Limb (tissue), 2 donors: ENCODE measurements at regions not wholly inside any gene's neighbourhood (a gene's known extent, or its start where the extent isn't known, plus 50 kb on each side); places are given as distances from the start of the nearest gene placed in this dataset.

Experiments
- DNase-seq, 2 donors: peaks; one replicate each; pipeline ENCODE4 v3.0.0-alpha.2; 2016; ENCODE audit errors: extremely low spot score in 2 of 2

DNA sequence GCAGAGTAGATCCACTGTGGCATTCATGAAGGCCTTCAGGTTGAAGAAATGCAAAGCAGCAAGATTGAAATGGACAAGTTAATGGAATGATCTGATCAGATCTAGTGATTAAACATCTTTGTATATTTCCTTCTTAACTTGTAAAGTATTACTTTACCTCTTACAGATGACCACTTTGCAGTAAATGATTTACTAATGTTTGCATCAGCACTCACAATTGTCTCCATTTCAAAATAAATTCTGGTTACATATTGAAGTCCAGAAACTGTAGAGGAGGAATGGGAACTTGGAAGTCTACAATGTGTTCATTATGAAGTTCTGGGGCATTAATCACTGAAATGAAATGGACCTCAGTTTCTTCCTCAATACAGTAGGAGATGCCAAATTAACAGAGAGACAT, 380.8 kb downstream of the FOXO1 start:
- no peak for DNase-seq

DNA sequence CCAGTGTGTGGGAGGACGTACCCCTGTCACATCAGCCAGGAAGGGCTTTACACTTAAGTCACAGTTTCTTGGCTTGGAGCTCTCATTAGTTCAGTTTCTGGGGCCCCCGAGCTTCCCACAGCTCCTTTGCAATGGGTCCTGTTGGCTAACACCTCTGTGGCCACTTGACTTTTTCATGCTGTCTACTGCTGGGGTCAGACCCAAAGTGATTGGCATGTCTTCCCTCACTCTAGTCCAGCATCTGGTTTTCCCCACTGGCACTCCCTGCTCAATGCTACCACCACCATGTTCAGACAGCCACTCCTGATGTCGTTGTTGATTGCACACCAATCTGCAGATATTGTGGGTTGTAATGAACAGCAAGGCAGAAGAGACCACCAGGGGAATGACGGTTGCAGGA, 379.0 kb downstream of the FOXO1 start:
- no peak for DNase-seq

DNA sequence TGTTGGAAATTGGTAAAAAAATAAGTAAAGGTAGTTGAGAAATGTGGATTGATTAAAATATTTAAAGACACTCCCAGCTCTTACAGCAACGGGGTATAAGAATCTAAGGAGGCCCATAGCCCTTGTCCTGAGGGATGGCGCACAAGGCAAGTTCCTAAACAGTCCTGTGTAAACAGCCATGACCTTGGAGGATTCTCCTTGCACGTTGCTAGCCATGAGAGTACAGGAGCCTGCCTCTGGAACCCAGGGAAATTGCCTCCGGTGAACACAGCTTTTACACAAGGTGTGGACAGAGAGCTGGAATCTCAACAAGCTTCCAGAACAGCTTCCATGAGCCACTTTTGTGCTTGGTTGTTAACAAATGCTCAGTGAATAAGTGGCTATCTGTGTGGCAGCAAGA, 378.2 kb downstream of the FOXO1 start:
- no peak for DNase-seq

DNA sequence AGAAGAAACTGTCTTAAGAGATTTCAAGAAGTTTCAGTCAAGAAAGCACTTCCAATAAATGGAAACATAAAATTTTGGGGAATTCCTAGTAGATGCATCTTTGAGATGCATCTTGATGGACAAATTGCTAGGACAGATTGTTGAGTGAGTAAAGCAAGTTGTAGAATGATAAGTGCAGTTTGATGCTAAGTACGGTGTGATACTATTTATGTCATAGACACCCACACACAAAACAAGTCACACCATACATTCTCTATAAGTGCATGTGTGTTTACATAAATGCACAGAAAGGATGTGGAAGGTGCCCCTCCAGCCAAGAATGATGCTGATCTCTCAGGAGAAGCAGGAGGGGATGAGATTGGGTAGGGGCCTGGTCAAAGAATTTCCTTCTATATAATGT, 375.7 kb downstream of the FOXO1 start:
- no peak for DNase-seq

DNA sequence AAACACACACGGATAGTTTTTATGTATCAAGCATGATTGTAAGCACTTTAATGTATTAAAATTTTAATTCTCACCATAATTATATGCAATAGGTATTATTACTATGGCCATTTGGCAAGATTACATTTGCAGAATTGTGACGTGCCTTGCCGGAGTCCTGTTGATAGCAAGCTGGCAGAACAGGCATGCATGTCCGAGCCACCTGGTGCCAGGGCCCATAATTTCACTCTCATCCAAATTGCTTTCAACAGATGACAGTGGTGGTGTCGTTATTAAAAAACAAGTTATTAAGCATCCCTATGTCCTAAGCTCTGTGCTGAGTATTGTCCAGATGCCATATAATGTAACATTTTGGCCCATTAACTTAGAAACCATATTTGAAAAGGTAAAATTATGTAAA, 374.3 kb downstream of the FOXO1 start:
- DNase-seq = no peak

DNA sequence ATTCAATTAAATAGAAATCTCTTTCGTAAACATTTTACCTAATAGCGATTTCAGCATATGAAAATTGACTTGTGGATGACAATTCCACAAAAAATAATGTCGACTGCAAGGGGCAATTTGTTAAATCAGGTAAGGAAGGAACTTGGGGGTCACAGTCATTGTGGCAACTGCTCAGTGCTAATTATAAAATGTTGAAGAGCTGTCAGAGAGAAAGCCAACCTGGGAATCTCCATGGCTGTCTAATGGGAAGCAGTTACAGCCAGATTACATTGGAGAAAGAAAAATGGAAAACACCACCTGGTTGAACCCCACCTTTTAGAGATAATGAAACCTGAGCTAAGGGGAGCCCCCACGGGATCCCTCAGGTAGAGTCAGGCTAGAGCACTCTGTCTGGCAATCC, 373.9 kb downstream of the FOXO1 start:
- DNase-seq = no peak

DNA sequence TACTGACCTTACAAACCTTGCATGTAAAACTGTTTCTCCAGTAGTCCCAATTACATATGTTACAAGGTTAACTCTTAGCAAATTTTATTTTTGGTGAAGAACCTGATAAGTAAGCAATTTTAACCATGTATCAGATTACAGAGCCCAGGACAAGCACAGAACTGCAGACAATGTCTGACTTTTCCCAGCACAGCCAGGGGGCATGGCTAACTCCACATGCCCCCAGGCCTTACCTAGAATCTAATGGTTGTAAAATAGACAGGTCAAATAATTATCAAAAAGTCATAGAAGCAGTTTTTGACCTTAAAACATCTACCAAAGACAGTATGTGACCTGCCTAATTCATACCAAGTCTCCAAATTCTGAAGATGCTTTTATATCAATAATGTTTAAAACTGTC, 364.1 kb downstream of the FOXO1 start:
- no peak for DNase-seq

DNA sequence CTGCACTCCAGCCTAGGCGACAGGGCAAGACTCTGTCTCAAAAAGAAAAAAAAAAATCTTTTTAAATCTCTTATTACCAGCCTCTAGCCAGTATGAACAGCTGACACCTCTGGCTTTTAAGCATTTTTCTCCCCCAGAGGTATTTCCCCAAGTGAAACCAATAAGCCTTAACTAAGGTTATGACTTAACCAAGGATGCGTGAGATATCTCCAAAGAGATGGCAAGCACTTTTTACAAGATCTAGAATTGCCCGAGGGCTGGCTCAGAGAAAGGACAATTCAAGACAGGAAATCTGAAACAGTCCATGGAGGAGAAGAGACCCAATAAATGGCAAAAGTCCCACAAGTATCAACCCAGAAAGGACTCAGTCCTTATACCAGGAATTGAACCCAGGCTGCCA, 362.1 kb downstream of the FOXO1 start:
- DNase-seq = no peak

DNA sequence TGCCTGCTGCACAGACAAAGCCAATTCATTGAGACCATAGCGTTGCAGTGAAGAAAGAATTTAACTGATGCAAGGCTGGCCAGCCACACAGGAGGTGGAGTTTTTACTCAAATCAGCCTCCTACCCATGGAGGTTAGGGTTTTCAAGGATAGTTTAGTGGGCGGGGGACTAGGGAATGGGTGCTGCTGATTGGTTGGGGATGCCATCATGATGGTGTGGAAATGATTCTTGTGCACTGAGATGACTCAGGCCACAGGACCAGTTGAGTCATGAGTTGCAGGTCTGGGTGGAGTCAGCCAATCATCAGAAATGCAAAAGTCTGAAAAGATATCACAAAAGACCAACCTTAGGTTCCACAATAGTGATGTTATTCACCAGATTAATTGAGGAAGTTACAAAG, 359.6 kb downstream of the FOXO1 start:
- DNase-seq = no peak

DNA sequence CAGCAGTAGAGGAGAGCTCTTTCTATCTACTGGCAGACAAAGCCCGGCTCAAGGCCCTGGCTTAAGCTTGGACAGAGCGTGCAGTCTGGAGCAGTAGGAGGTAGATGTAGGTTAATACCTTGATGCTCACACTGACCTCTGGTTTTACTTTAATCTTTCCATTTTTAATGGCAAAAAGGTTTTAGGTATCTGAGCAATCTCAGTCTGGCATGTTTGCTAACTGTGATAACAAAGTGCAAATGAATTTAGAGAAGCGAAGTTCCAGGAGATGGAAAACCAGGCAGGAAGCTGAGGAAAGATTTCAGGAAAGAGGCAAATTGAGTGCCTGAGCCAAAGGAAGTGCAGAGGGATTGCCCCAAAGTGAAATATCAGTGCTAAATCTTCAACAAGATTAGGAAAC, 356.6 kb downstream of the FOXO1 start:
- DNase-seq = no peak

DNA sequence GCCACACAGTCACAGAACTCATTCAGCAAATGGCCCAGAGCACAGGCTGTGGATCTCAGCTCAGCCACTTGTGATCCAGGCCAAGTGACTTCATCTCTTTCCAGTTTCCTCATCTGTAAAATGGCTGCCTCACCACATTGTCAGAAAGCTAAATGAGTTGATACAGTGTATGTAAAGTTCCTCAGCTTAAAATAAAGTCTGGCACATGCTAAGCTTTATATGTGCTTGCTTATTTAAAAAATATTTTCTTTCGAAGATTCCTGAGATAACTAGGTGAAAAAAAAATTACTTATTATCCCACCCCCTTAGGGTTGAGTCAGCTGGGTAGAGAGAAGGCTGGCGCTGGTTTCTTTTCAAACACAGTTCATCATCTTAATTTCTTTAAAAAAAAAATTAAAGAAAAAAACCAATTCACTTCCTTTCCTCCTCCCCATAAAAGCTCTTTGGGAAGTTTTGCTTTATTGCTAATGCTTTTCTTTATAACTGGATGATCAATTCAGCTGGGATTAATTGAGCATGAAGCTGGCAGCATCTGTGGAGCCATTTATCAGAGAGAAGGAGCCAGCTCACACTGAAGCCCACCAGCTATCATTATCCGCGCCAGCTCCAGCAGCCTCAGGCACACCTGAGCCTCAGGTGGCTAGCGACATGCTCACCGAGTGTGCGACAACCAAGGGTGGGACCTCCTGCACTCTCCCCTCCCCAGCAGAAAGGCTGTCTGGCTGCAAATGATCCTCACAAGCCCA, 354.9 kb downstream of the FOXO1 start:
- DNase-seq = no peak

DNA sequence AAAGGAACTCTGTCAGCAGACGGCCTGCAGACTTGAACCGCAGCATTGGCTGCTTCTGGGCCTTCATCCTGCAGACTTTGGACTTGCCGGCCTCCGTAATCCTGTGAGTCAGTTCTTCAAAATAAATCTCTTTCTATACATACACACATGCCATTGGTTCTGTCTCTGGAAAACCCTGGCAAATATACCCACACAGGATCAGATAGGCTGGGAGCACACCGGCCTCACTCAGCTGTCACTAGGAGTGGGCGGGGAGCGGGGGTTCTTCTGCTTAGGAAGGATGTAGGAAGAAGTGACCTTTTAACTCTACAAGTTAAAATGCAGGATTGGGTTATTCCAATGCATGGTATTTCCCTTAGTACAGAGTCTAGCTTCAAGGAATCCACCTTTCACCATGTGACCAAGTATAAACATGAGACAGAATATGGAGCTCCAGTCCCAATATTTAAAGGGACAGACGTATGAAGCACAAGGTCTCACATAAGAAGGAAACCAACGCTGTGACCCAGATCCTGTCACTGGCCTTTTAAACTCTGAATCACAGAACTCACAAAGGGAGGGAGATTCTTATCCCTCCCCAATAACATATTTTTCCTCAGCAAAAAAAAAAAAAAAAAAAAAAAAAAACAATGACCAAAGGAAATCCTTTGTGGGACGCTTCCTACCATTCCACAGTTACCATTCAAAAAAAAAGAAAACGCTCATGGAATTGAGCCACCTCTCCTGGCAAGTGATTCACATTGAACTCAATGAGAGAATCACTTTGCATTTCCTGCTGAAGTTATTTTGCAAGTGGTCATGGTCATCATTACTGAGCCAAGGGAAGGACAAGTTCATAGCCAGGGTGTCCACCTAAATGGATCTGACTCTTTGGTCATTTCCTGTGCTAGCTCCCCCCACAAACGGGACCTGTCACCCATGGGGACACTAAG, 352.9 kb downstream of the FOXO1 start:
- no peak for DNase-seq

DNA sequence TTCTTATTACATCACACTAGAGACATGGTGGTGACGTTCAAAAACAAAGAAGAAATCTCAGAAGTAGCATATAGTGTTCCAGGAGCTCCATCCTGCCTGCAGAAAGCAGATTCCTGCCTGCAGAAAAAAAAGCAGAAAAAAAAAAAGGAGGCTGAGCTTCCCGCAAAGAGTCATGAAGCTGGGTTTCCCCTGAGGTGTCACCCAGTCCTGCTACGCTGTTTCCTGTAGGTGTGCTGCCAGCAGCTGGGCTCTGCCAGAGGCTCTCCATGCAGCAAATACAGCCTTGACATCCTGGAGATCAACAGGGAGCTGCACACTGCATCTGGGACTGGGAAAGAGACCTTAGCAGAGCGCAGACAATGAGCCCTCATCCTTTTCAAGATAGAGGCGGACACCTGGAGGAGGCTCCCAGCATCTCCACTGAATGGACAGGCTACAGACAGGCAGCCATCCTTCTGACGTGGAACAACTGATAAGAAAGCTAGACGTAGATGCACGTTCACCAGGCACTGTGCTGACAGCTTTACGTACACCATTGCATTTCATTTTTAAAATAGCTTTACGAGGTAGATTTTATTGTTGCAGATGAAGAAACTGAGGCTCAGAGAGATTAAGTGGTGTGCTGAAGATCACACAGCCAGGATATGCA, 350.9 kb downstream of the FOXO1 start:
- DNase-seq = no peak

DNA sequence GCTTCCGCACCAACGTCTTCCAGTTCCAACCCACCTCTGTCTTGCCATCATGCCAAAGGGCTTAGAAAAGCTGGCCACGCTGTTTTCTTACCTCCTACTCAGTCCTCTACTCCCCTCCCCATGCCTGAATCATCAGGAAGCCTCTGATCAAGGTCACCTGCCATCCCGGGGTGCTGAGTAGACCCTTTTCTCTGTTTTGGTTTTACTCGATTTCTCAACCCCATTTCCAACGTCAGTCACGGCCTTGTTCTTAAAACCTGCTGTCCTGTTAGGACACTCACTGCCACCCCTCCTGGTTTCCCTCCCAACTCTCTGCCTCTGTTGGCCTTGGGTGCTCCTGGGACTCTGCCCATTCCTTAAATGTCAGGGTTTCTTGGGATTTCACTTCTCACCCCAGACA, 350.1 kb downstream of the FOXO1 start:
- no peak for DNase-seq

DNA sequence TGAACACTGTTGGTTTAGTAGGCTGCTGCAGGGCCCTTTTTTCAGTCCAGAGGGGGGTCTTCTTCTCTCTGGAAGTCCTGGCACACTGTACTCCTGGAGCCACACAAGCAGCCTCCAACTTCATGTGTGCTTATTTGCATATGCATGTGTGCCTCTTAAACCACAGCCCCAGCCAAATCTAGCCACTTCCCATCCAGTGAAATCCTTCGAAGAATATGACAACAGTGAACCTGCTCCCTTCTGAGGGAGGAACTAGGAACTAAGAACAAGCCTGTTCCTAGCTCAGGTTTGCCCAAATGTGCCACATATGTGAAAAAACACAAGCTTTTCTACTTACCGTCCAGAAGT, 348.5 kb downstream of the FOXO1 start:
- no peak for DNase-seq

DNA sequence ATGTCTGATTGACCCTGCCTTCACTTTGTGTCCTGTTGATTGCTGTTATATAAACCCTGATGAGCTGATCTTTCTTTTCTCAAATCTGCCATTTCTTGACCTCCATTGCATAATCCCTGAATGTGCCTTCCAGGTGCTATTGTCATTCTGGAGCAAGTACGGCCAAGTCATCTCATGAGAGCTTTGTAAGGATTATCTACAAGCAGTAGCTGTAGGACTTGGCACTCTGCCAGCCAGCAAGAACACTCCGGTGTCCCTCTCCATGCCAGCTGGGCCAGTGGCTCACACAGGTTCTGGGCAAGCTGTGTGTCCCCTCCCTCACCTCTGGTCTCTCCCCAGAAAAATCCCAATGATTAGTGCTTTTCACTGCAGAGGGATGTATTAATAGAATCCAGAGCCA, 348.1 kb downstream of the FOXO1 start:
- DNase-seq = no peak

DNA sequence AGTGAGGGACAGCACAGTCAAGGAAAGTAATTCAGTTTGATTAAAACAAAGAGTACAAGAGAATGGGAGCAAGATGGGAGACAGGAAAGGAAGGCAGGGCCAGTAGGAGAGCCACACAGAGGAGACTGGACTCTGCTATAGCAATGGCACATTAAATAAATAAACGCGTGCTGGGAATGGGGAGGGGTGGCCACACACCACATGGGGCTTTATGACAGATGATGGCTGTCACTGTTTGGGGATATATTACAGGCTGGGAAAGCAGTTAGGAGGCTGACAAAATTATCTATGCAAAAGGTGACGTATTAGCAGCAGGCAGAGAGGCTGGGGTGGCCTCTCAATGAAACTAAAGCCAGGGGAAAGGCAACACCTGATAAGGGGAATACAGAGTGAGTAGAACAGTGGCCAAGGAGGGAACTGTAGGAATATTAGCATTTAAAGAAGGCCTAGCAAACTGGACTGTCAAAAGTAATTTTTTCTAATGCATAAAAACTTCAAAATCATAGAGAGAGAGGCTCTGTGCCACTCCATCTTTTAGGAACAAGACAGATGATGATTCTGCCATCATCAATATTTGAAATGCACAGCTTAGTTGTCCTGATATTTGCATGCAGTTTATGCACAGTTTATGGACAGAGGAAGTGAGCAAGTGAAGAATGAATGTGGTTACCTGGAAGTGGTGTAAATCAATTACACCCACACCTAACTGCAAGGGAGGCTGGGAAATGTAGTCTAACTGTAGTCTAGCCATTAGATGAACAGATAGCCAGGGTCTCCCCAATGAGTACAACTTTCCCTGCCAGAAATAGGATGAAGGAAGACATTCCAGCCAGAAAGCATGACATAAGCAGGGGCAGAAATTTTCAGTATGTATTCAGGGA, 346.5 kb downstream of the FOXO1 start:
- DNase-seq = no peak

DNA sequence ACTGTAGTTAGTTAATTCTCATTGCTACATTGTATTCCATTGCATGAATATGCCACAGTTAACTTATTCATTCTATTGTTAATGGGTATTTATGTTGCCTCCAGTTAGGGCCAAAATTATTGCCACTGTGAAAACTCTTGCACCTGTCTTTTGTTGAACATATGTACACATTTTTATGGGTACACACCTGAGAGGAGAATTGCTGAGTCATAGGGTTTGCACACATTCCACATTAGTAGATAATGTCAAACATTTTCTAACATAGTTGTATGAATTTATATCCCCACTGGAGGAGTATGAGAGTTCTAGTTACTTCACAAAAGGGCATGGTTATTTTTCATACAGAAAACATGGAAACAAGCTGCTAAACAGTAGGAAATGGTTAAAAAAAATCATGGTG, 338.4 kb downstream of the FOXO1 start:
- DNase-seq = no peak

DNA sequence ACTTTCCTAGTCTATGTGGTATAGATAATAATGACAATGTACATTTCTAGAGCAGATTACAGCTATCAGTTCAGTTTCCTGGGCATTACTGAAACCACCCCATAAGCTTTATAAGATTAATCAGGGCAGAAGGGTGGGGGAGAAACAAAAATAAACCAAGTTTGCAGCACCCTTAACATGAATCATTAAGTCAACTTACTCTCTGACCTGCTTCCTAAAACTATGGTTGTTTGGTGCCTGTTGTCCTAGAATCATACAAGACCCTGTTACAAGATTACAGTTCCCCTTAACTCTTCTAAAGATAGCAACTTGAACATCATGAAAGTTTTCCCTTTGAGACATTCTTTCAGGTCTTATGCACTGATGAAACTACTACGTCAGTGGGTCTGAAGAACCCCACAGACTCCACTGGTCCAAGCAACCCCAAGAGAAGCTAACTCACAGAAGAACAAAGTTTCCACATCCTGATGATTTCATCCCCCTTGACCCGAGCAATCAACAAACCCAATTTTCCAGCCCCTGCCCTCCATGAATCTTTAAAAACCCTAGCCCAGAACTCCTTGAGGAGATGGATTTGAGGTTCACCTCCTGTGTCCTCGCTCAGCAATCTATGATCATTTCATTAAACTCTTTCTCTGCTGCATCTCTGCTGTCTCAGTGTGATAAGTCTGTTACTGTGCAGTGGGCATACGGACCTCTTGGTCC, 336.5 kb downstream of the FOXO1 start:
- no peak for DNase-seq

DNA sequence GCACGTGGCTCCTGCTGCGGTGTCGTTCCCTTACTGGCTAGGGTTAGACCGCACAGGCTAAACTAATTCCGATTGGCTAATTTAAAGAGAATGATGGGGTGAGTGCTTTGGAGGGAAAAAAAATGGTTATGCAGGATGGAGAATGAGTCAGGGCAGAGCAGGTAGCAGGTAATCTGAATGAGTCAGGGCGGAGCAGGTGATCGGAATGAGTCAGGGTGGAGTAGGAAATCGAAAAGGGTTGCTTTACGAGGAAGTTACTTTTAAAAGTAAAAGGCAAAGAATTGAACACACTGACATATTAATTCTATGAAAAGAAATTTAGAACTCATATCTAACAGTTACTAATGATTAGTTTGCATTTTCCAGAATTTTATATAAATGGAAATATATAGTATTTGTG, 335.5 kb downstream of the FOXO1 start:
- no peak for DNase-seq

DNA sequence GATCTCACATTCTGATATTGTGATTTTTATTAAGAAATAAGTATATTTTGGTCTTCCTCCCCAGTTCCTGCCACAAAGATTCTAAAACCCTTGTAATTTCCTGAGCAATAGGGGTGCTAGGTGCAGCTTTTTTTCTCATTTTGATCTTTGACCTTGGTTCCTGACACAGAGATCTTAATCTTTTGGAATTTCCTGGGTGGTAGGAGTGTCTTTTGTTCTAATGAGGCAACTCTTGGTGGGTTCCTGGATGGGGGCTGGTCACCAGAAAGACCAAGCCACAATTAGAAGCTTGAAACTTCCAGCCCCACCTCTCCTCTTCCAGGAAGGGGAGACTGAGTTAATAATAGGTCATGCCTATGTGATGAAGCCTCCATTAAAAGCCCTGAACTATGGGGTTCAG, 334.6 kb downstream of the FOXO1 start:
- no peak for DNase-seq
